ELF-1 (cell line): ENCODE measurements at regions not wholly inside any gene's neighbourhood (a gene's known extent, or its start where the extent isn't known, plus 50 kb on each side); places are given as distances from the start of the nearest gene placed in this dataset.
"Not testable (repeated sequence)": the region's sequence is repeated elsewhere in the genome, so short reads cannot be mapped to it uniquely, and the experiment has no call there.

Experiments used
- DNase-seq: peaks from one replicate; pipeline ENCODE4 v3.0.0-alpha.2; 2016; ENCODE audit warnings: low read depth, low spot score

GRCh38 chr14:106460916-106461315 lies 934.5 kb downstream of the TMEM121 start:
- DNase-seq = no peak

GRCh38 chr14:106466483-106466882 lies 940.1 kb downstream of the TMEM121 start:
- not testable (repeated sequence) for DNase-seq

GRCh38 chr14:106468869-106469268 lies 942.5 kb downstream of the TMEM121 start:
- not testable (repeated sequence) for DNase-seq

- not testable (repeated sequence) for DNase-seq
Measured at GRCh38 chr14:106470028-106470427, 943.6 kb downstream of the TMEM121 start.

DNA sequence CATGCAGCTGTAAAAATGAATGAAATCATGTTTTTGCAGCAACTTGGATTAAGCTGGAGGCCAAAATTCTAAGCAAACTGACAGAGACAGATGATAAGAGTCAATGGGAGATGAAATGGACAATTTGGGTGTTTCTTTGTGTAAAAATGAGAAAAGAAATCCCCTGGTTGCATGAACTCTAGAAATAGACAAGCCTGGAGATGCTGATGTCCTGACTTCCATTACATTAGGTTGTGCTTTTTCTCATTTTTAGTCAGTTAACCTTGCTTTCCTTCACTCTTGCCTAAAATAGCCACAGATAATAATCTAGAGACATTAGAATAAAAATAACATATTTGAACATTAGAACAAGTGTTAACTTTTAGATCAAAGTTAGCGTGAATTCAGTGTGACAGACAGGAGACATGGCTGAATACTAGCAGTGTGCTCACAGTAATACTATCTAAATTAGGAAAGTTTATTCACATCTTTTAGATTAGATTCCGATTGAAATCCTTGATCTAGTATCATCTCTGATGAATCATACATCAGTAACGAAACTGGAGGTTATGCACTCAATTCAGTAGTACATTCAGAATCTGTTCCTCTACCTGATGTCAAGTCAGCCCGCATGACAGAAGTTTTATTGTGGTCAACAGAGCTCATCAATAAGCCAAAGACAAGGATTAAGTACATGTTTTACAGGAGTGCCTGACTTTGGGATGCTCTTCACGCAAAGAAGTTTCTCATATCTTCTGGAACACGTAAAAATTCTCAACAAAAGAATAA lies 948.1 kb downstream of the TMEM121 start:
- DNase-seq = not testable (repeated sequence)

DNA sequence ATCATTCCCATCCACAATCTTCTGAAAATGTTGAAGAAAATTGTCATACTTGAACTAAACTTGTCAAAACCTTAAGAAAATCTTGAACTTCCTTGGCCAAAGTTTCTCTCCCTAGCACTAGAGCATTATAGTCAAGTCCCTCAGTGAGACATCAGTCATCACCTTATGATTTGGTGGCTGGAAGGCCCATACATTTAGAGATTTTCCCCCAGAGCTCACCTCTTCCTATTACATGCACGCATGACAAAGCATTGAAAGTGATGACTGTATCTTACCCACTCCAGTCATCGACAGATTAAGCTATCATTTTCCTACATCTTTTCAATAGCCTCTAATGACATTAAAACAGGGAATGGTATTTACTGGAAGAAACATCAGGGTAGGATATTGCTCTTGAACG lies 948.8 kb downstream of the TMEM121 start:
- DNase-seq = not testable (repeated sequence)

DNA sequence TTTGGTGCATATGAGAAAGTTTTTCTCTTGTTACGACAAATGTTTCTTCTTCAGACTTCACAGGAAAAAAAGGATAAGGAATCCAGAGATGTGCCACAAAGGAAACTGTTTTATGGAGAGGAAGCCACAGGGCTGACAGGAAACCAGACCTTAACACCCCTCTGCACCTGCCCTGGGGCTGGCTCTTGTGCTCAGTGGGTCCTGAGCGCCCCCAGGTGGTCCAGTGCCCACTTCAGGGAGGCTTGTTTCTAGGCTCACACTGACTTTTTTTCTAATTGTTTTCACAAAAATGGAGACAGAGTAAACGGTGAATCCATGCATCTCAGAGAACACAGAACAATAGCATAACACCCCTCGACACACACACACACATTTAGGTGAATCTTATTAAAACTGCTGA lies 951.2 kb downstream of the TMEM121 start:
- DNase-seq = not testable (repeated sequence)

- DNase-seq = not testable (repeated sequence)
Measured at GRCh38 chr14:106480287-106480686, 953.9 kb downstream of the TMEM121 start.

DNA sequence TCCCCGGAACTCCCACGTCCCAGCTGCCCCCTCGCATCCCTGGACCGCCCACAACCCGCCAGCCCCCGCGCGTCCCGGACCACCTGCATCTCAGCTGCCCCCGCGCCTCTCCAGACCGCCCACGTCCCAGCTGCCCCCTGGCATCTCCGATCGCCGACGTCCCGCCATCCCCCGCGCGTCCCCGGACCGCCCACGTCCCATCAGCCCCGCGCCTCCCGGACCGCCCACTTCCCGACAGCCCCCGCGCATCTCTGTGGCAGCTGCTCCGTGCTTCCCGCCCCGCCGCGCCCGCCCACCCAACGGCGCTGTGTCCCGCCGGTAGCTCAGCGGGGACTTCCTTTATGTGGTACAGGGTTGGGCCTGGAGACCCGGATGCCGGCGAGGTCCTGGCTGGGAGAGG lies 955.8 kb downstream of the TMEM121 start:
- DNase-seq = not testable (repeated sequence)

DNA sequence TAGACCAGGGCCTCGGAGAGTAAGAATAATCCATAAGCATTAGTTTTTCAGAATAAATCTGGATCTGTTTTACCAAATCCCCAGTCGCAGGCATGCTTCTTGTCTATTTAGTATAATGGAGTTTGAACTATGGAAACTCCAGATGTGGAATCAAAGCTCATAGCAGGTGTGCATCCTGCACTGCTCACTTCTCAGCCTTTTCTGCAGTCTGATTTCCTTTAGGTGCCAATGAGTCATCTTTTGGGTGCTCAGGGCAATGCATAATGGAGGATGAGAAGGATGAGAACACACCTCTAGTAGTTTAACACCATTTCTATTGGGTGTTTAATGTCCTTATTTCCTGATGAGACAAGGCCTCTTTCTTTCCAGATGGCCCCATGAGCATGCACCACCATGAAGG lies 961.2 kb downstream of the TMEM121 start:
- DNase-seq = no peak

GRCh38 chr14:106488291-106488690 lies 961.9 kb downstream of the TMEM121 start:
- no peak for DNase-seq

GRCh38 chr14:106489112-106489881 lies 962.9 kb downstream of the TMEM121 start:
- DNase-seq = no peak

GRCh38 chr14:106490442-106490841 lies 964.1 kb downstream of the TMEM121 start:
- DNase-seq = no peak

GRCh38 chr14:106491851-106492250 lies 965.5 kb downstream of the TMEM121 start:
- DNase-seq = peak; percentile 18

GRCh38 chr14:106493962-106494823 lies 967.8 kb downstream of the TMEM121 start:
- no peak for DNase-seq

DNA sequence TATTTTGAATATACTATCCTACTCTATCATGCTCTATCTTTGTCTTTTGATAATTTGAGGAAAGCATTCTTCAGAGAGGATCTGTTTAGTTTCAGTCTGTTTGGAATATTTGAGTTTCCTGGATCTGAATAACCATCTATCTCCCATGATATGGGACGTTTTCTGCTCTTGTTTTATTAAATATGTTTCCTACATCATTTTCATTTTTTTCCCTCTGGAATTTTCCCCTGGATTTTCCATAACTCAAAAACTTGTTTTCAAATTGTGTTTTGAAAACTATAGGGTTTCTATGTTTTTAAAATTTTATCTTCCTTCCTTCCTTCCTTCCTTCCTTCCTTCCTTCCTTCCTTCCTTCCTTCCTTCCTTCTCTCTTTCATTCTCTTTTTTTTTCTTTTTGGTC lies 974.2 kb downstream of the TMEM121 start:
- no peak for DNase-seq

DNA sequence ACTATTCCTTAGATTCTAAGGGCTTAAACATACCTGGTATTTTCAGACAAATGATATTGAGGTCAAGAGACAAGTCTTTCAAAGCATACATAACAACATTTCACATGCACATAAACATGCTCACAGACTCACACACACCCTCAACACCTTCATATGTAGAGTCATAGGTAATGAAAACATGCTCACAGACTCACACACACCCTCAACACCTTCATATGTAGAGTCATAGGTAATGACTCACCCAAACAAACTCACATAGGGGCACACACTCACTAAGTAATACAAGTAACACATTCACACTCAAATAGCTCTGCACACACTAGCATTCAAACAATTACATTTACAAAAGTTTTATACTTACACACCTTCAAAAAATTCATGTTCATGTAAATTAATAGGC lies 975.5 kb downstream of the TMEM121 start:
- DNase-seq = no peak

DNA sequence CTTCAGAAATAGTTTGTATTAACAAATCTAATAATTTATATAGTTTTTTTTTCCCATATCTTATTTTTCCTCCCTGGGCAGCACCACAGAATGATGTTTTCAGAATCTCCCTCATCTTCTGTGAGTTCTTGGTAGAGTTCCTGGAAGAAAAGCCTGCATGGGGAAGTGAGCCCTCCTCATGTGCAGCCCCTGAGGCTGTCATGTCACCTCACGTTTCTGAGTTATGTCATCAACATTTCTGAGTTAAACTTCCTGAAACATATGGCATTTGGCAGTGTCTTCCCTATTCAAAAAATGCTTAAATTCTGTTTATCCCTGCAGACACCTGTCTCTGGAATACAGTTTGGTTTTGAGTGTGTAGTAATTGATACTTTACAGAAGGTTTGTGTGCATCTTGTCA lies 979.0 kb downstream of the TMEM121 start:
- no peak for DNase-seq

GRCh38 chr14:106506881-106507305 lies 980.5 kb downstream of the TMEM121 start:
- no peak for DNase-seq

GRCh38 chr14:106507354-106507753 lies 981.0 kb downstream of the TMEM121 start:
- DNase-seq = no peak

DNA sequence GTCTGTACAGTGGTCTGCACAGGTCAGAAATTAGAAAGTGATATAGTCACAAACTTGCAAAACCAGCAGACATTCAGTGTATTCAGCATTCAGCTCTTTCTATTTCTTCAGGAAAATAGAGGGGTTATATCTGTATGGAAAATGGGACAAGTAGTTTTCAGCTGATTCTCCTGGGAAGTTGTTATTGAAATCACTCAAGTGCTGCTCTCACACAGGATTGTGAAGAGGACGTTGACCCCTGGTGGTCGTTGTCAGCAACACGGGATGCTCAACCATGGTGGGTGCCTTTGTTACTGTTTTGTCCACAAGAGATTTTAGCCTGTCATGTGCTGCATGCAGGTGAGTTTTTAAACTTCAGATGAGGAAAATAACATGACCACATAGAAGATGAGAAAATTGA lies 981.8 kb downstream of the TMEM121 start:
- DNase-seq = no peak

DNA sequence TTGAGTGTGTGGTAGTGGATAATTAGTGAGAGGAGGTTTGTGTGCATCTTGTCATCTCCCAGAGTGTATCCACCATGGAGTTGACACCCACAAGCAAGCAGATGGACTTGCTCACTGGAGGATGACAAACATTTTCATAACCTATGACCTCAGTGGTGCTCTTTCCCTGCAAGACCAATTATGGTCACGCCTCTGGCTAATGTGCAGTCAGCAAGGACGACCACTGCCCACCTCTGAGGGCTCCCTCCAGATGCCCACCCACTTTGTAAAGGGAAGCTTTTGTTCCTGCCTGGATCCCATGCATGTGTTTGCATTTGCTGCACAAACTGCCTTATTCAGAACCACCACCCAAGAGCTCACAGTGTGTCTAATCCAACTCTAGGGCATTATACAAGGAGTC lies 982.8 kb downstream of the TMEM121 start:
- no peak for DNase-seq
